MCF 10A (cell line): ENCODE measurements at regions not wholly inside any gene's neighbourhood (a gene's known extent, or its start where the extent isn't known, plus 50 kb on each side); places are given as distances from the start of the nearest gene placed in this dataset.

Experiments used
- BruUV-seq: library from RNA; stranded (reverse); fragments of 400-500 nt; replicated peaks from 2 replicates; lab custom pipeline; 2021; lab: Mats Ljungman, UMichigan
- CTCF ChIA-PET: fragments of 300-600 bp; sonication (Branson Sonifier 250); formaldehyde crosslinking; extraction: SDS; loops from one replicate; lab custom pipeline; 2021; ENCODE audit warnings: antibody characterized with exemption, inconsistent platforms; lab: Yijun Ruan, JAX
- POLR2A ChIA-PET: fragments of 300-600, 350-650 bp; sonication (Branson Sonifier 250); formaldehyde crosslinking; extraction: SDS; loops from one replicate; lab custom pipeline; 2020; ENCODE audit warnings: antibody characterized with exemption, inconsistent platforms; lab: Yijun Ruan, JAX
- DNase-seq: peaks from one replicate; pipeline ENCODE4 v3.0.0-alpha.2; 2018; ENCODE audit not compliant: unreplicated experiment
- H3K27ac Mint-ChIP-seq: one replicate; pipeline ENCODE4 v1.8.0; 2022; ENCODE audit warnings: mild to moderate bottlenecking, low read depth, mixed read lengths; ENCODE audit not compliant: unreplicated experiment
- H3K27me3 Mint-ChIP-seq: one replicate; pipeline ENCODE4 v1.8.0; 2022; ENCODE audit warnings: mixed read lengths; ENCODE audit not compliant: insufficient read depth, unreplicated experiment
- H3K36me3 Mint-ChIP-seq: one replicate; pipeline ENCODE4 v1.8.0; 2022; ENCODE audit warnings: mild to moderate bottlenecking, moderate library complexity, mixed read lengths; ENCODE audit not compliant: insufficient read depth, unreplicated experiment
- H3K4me1 Mint-ChIP-seq: one replicate; pipeline ENCODE4 v1.8.0; 2022; ENCODE audit warnings: mixed read lengths; ENCODE audit not compliant: insufficient read depth, unreplicated experiment
- H3K4me3 Mint-ChIP-seq: one replicate; pipeline ENCODE4 v1.8.0; 2022; ENCODE audit warnings: mild to moderate bottlenecking, moderate library complexity, mixed read lengths; ENCODE audit not compliant: unreplicated experiment
- H3K9me3 Mint-ChIP-seq: one replicate; pipeline ENCODE4 v1.8.0; 2022; ENCODE audit warnings: mixed read lengths; ENCODE audit not compliant: unreplicated experiment
- intact Hi-C: fragments of 100-400 bp; cut with micrococcal nuclease; formaldehyde crosslinking; loops from 2 replicates; pipeline ENCODE4 v1.14.1; 2022
- TF ChIP-seq, protein P1 (sequence below): fragments of 200-600 bp; IDR thresholded peaks from one replicate; pipeline ENCODE4 v1.8.0; 2022; ENCODE audit warnings: antibody characterized with exemption, mild to moderate bottlenecking; ENCODE audit not compliant: unreplicated experiment

DNA sequence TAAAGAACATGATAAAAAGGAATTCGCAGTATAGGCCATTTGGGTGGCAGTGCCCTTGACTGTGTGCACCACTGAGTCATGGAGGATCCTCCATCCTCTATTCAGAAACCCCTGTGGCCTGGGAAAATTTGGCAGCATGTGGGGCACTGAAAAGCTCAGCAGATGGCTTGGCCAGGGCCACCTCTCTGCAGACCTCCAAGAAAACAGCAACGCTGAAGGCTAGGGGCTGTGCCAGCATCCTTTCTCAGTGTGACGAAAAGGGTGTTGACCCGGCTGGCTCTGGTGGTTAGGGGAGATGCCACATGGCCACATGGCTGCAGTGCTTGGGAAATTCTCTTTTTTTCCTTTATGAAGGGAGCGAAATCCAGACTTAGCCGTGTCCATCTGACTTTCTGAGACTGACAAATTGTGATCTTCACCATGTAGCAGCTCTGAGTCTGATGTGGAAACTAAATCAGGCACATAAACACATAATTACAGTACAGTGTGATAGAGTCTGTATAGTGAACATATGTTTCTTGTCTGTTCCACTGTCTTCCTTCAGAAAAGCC is 178.0 kb downstream of the KCTD12 start:
- DNase-seq: no peak
- Mint-ChIP-seq H3K9me3 (no peaks in the 10 kb centered on the region), H3K4me3 (no peak overlapping the region), H3K36me3 (no peaks in the 10 kb centered on the region), H3K4me1 (peaks cover 15% of the 10 kb centered on the region), H3K27ac (no peak overlapping the region), H3K27me3 (no peaks in the 10 kb centered on the region)
- CTCF ChIA-PET: interaction anchor here (0.8 to 2.6 kb wide), 3 partner anchors 15 to 837 kb away, joined by 3 to 10 read pairs (median 3); no protein-coding TSS in a partner anchor
- TF ChIP-seq, protein P1, sequence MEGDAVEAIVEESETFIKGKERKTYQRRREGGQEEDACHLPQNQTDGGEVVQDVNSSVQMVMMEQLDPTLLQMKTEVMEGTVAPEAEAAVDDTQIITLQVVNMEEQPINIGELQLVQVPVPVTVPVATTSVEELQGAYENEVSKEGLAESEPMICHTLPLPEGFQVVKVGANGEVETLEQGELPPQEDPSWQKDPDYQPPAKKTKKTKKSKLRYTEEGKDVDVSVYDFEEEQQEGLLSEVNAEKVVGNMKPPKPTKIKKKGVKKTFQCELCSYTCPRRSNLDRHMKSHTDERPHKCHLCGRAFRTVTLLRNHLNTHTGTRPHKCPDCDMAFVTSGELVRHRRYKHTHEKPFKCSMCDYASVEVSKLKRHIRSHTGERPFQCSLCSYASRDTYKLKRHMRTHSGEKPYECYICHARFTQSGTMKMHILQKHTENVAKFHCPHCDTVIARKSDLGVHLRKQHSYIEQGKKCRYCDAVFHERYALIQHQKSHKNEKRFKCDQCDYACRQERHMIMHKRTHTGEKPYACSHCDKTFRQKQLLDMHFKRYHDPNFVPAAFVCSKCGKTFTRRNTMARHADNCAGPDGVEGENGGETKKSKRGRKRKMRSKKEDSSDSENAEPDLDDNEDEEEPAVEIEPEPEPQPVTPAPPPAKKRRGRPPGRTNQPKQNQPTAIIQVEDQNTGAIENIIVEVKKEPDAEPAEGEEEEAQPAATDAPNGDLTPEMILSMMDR: no peak
- POLR2A ChIA-PET: interaction anchor here (0.7 kb wide), 1 partner anchor 195 kb away, joined by 3 read pairs; no protein-coding TSS in a partner anchor
- BruUV-seq: no TSS peak
- intact Hi-C loops: no loop called here

DNA sequence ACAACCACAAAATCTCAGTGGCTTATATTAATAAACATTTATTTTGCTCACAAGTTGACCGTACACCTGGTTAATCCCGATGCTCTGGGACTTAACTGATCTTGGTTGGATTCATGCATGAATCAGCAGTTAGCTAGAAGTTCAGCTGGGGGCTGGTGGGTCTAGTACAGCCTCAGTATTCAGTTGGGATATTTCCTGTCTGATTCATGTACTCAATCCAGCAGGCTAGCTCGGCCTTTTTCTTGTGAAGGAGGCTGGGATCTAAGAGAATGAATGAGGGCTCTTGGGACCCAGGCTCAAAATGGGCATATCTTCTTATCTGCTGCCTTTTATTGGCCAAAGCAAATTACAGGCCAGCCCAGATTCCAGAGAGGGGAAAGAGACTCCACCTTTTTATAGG is 178.8 kb downstream of the KCTD12 start:
- POLR2A ChIA-PET: no interaction called here
- BruUV-seq: no TSS peak
- CTCF ChIA-PET: interaction anchor here (0.8 to 2.6 kb wide), 2 partner anchors 16 to 178 kb away, joined by 3 to 10 read pairs; no protein-coding TSS in a partner anchor
- no peak overlapping the region for H3K27ac Mint-ChIP-seq
- intact Hi-C loops: no loop called here
- H3K27me3 Mint-ChIP-seq: no peaks in the 10 kb centered on the region
- H3K4me1 Mint-ChIP-seq: peaks cover 11% of the 10 kb centered on the region
- DNase-seq: no peak
- TF ChIP-seq, protein P1: no peak
- H3K36me3 Mint-ChIP-seq: no peaks in the 10 kb centered on the region
- no peak overlapping the region for H3K4me3 Mint-ChIP-seq
- H3K9me3 Mint-ChIP-seq: no peaks in the 10 kb centered on the region

DNA sequence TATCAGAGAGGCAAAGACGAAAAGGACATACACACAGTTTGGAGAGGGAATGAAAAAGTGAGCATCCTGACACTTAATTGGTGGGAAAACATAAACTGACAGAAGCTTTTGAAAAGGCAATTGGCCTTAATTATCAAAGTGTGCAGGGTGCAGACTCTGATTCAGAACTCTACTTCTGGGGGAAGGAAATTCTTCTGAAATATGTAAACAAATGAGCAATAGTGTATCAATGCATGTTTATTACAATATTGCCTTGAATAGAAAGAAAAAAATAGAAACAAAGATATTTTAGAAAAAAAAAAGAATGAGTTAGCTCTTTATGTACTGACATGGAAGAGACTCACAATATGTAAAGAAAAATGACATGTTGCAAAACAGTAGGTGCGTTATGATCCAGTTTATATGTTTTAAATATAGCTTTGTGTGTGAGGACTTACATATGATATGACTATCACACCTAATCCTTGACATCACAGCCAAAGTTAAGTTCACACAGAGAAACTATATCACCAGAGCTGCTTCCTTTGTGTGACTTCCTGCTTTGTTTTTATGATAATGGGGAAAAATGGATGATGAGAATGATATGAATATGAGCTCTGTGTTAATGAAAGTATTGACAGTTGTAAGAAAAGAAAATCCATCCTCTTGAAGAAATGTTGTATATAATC is 182.4 kb downstream of the KCTD12 start:
- TF ChIP-seq, protein P1: no peak
- intact Hi-C loops: no loop called here
- BruUV-seq: no TSS peak
- no peaks in the 10 kb centered on the region for H3K9me3 Mint-ChIP-seq
- no peaks in the 10 kb centered on the region for H3K4me1 Mint-ChIP-seq
- no peak overlapping the region for H3K4me3 Mint-ChIP-seq
- no peaks in the 10 kb centered on the region for H3K36me3 Mint-ChIP-seq
- DNase-seq: no peak
- CTCF ChIA-PET: interaction anchor here (0.6 to 0.9 kb wide), 5 partner anchors 9 to 276 kb away, joined by 3 to 6 read pairs (median 3); no protein-coding TSS in a partner anchor
- POLR2A ChIA-PET: no interaction called here
- H3K27me3 Mint-ChIP-seq: no peaks in the 10 kb centered on the region
- H3K27ac Mint-ChIP-seq: no peak overlapping the region

DNA sequence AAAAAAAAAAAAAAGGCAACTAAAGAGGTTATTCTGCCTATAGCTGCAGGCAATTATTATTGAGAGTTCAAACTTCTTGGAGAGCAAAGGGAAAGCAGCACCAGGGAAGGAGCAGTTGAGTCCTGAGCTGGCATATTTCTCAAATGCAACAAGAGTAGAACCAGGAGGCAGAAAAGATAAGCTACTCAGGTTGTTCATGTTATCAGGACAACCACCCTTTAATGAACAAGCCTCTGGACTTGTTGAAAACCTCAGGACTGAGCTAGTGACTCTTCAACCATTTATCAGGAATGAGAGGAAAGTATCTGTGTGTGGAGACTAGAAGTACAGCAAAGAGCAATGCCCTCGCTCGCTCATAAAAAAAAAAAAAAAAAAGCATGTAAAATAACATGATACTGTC is 183.0 kb downstream of the KCTD12 start:
- TF ChIP-seq, protein P1: no peak
- Mint-ChIP-seq H3K4me1 (no peaks in the 10 kb centered on the region), H3K9me3 (no peaks in the 10 kb centered on the region), H3K27ac (no peak overlapping the region), H3K27me3 (no peaks in the 10 kb centered on the region), H3K4me3 (no peak overlapping the region), H3K36me3 (no peaks in the 10 kb centered on the region)
- ChIA-PET POLR2A (no interaction called here), CTCF (interaction anchor here (0.6 to 0.9 kb wide), 5 partner anchors 9 to 129 kb away, joined by 3 to 6 read pairs (median 4); no protein-coding TSS in a partner anchor)
- no TSS peak for BruUV-seq
- intact Hi-C loops: no loop called here
- no peak for DNase-seq
